NCI-H2029 treated with DMSO at 0.1 percent for 48 hours (cell line): ENCODE measurements at regions not wholly inside any gene's neighbourhood (a gene's known extent, or its start where the extent isn't known, plus 50 kb on each side); places are given as distances from the start of the nearest gene placed in this dataset.

ENCODE experiments used
- DNase-seq: peaks from one replicate; lab custom pipeline; 2025; lab: John Stamatoyannopoulos, UW

- DNase-seq, result no peak
These were observed 57.0 kb upstream of the GRAMD2B start for GRCh38 chr5:126366199-126366560.

GRCh38 chr5:126368239-126368812, 54.9 kb upstream of the GRAMD2B start:
- no peak for DNase-seq

GRCh38 chr5:126369083-126369482, 54.1 kb upstream of the GRAMD2B start:
- DNase-seq, result no peak

- no peak for DNase-seq
These were observed 53.0 kb upstream of the GRAMD2B start for GRCh38 chr5:126369995-126370731.

GRCh38 chr5:126370796-126371718, 52.2 kb upstream of the GRAMD2B start:
- no peak for DNase-seq

GRCh38 chr5:126373375-126374108, 49.7 kb upstream of the GRAMD2B start:
- no peak for DNase-seq
